HCT116 (cell line): ENCODE measurements at regions not wholly inside any gene's neighbourhood (a gene's known extent, or its start where the extent isn't known, plus 50 kb on each side); places are given as distances from the start of the nearest gene placed in this dataset.

ENCODE experiments used
- ATAC-seq: fragments of 200-7000 bp; cut with Tn5 transposase; 2 replicates; pipeline ENCODE4 v1.9.1; 2020; ENCODE audit warnings: mild to moderate bottlenecking, moderate library complexity
- BruUV-seq: library from RNA; stranded (reverse); fragments of 400-500 nt; replicated peaks from 2 replicates; lab custom pipeline; 2021; lab: Mats Ljungman, UMichigan
- CTCF ChIA-PET: fragments of 300-600 bp; sonication (Branson Sonifier 250); formaldehyde crosslinking; loops from one replicate; lab custom pipeline; 2021; ENCODE audit warnings: antibody characterized with exemption; lab: Charles Lee
- POLR2A ChIA-PET: fragments of 300-600, 350-600 bp; sonication (Branson Sonifier 250); formaldehyde crosslinking; loops from one replicate; lab custom pipeline; 2021; ENCODE audit warnings: antibody characterized with exemption; lab: Charles Lee
- RAD21 ChIA-PET, 2 experiments: fragments of 300-600 bp; sonication (Branson Sonifier 250); formaldehyde crosslinking; loops; one replicate each; lab custom pipeline; 2023; ENCODE audit warnings: low total read pairs in 2 of 2; ENCODE audit not compliant: uncharacterized antibody in 2 of 2, unreplicated experiment in 2 of 2, low non-redundant PET in 1 of 2; lab: Charles Lee
- DNase-seq: peaks from one replicate; pipeline ENCODE4 v3.0.0-alpha.2; 2010; ENCODE audit warnings: low read depth, low spot score
- H2AFZ ChIP-seq: fragments of 200-600 bp; shearing (Covaris generic), sonication (generic); 2 replicates; pipeline ENCODE4 v1.6.1; 2017; ENCODE audit warnings: low read depth, mixed run types, mixed read lengths, antibody characterized with exemption, low read length; ENCODE audit not compliant: poor library complexity, severe bottlenecking
- H3K27ac ChIP-seq: 2 replicates; pipeline ENCODE4 v1.5.1; 2012; ENCODE audit warnings: low read depth, low read length
- H3K27me3 ChIP-seq: fragments of 200-600 bp; sonication (generic); 2 replicates; pipeline ENCODE4 v1.6.1; 2016; ENCODE audit warnings: mixed run types, low read length, mixed read lengths; ENCODE audit not compliant: insufficient read depth
- H3K36me3 ChIP-seq, 2 experiments: fragments of 200-500 bp in 1 of 2; fragments of 200-600 bp in 1 of 2; sonication (Bioruptor generic) in 1 of 2; sonication (generic) in 1 of 2; 2 replicates each; pipeline versions ENCODE4 v1.5.1 to v1.6.1; 2014 to 2016; ENCODE audit warnings: low read length in 2 of 2, inconsistent platforms in 1 of 2, mixed read lengths in 1 of 2, mixed run types in 1 of 2; ENCODE audit not compliant: insufficient read depth in 2 of 2, control insufficient read depth in 1 of 2
- H3K4me1 ChIP-seq, 2 experiments: fragments of 200-600 bp in 1 of 2; sonication (generic) in 1 of 2; 2 replicates each; pipeline versions ENCODE4 v1.5.1 to v1.6.1; 2012 to 2017; ENCODE audit warnings: low read length in 2 of 2, inconsistent platforms in 1 of 2, mild to moderate bottlenecking in 1 of 2, mixed read lengths in 1 of 2, mixed run types in 1 of 2, moderate library complexity in 1 of 2; ENCODE audit not compliant: insufficient read depth in 2 of 2, control insufficient read depth in 1 of 2
- H3K4me2 ChIP-seq: fragments of 200-600 bp; sonication (generic); 2 replicates; pipeline ENCODE4 v1.6.1; 2017; ENCODE audit warnings: mixed run types, low read length, mixed read lengths
- H3K4me3 ChIP-seq, 2 experiments: fragments of 200-600 bp in 1 of 2; sonication (generic) in 1 of 2; replicated peaks in 1 of 2; 2 replicates each; pipeline ENCODE4 v1.5.1; 2011 to 2016; ENCODE audit warnings: low read length in 2 of 2, control low read depth in 1 of 2, low read depth in 1 of 2, mild to moderate bottlenecking in 1 of 2, mixed read lengths in 1 of 2, mixed run types in 1 of 2
- H3K79me2 ChIP-seq: fragments of 200-600 bp; sonication (generic); 2 replicates; pipeline ENCODE4 v1.6.1; 2017; ENCODE audit warnings: mild to moderate bottlenecking, mixed run types, low read length, moderate library complexity, mixed read lengths; ENCODE audit not compliant: insufficient read depth
- H3K9ac ChIP-seq: fragments of 200-600 bp; sonication (generic); 2 replicates; pipeline ENCODE4 v1.6.1; 2016; ENCODE audit warnings: low read length, mixed read lengths
- H3K9me2 ChIP-seq: fragments of 200-600 bp; sonication (generic), shearing (Covaris generic); 2 replicates; pipeline ENCODE4 v1.6.1; 2017; ENCODE audit warnings: mixed run types, mild to moderate bottlenecking, moderate library complexity; ENCODE audit not compliant: insufficient read depth
- H3K9me3 ChIP-seq, 2 experiments: fragments of 200-500 bp in 1 of 2; fragments of 200-600 bp in 1 of 2; sonication (Bioruptor generic) in 1 of 2; sonication (generic) in 1 of 2; 2 replicates each; pipeline ENCODE4 v1.6.1; 2014 to 2017; ENCODE audit warnings: low read length in 2 of 2, mixed read lengths in 2 of 2, inconsistent platforms in 1 of 2, low read depth in 1 of 2, mild to moderate bottlenecking in 1 of 2, mixed run types in 1 of 2, moderate library complexity in 1 of 2; ENCODE audit not compliant: control insufficient read depth in 1 of 2, insufficient read depth in 1 of 2
- H4K20me1 ChIP-seq: fragments of 200-600 bp; sonication (generic), shearing (Covaris generic); 2 replicates; pipeline ENCODE4 v1.6.1; 2017; ENCODE audit warnings: mixed run types, mild to moderate bottlenecking, moderate library complexity; ENCODE audit not compliant: insufficient read depth
- CEBPB ChIP-seq: IDR thresholded peaks from 2 replicates; pipeline ENCODE4 v1.6.1; 2012; ENCODE audit warnings: low read depth
- CTCF ChIP-seq, 3 experiments: fragments of 200-600 bp in 1 of 3; sonication (generic) in 1 of 3; IDR thresholded peaks in 2 of 3; conservative IDR thresholded peaks in 1 of 3; 2 replicates each; pipeline ENCODE4 v1.5.1; 2012 to 2017; ENCODE audit warnings: low read depth in 2 of 3, low read length in 2 of 3, antibody characterized with exemption in 1 of 3, borderline replicate concordance in 1 of 3, control low read depth in 1 of 3, mild to moderate bottlenecking in 1 of 3, mixed read lengths in 1 of 3, mixed run types in 1 of 3, moderate library complexity in 1 of 3; ENCODE audit not compliant: insufficient read depth in 1 of 3
- EGR1 ChIP-seq: IDR thresholded peaks from 2 replicates; pipeline ENCODE4 v1.6.1; 2012; ENCODE audit warnings: low read depth
- EZH2 ChIP-seq: fragments of 200-600 bp; sonication (generic); IDR thresholded peaks from 2 replicates; pipeline ENCODE4 v1.6.1; 2017; ENCODE audit warnings: antibody characterized with exemption, mixed run types
- EZH2phosphoT487 ChIP-seq: fragments of 200-600 bp; IDR thresholded peaks from 2 replicates; pipeline ENCODE4 v1.6.1; 2018; ENCODE audit warnings: antibody characterized with exemption, borderline replicate concordance
- FOSL1 ChIP-seq: IDR thresholded peaks from 2 replicates; pipeline ENCODE4 v1.6.1; 2012; ENCODE audit warnings: low read depth
- JUND ChIP-seq: IDR thresholded peaks from 2 replicates; pipeline ENCODE4 v1.6.1; 2012
- POLR2A ChIP-seq: IDR thresholded peaks from 2 replicates; pipeline ENCODE4 v1.7.0; 2011; ENCODE audit warnings: borderline replicate concordance; ENCODE audit not compliant: insufficient read depth, insufficient read length; ENCODE audit errors: extremely low read depth
- POLR2AphosphoS5 ChIP-seq: IDR thresholded peaks from 2 replicates; pipeline ENCODE4 v1.6.1; 2011; ENCODE audit warnings: mild to moderate bottlenecking, low read depth, low read length, moderate library complexity
- SRF ChIP-seq: IDR thresholded peaks from 2 replicates; pipeline ENCODE4 v1.6.1; 2012; ENCODE audit warnings: low read depth
- YY1 ChIP-seq: IDR thresholded peaks from 2 replicates; pipeline ENCODE4 v1.6.1; 2011; ENCODE audit warnings: low read length, low read depth, moderate library complexity, mild to moderate bottlenecking; ENCODE audit not compliant: insufficient replicate concordance; ENCODE audit errors: extremely low read depth
- ZBTB33 ChIP-seq: IDR thresholded peaks from 2 replicates; pipeline ENCODE4 v1.6.1; 2011; ENCODE audit warnings: mild to moderate bottlenecking, low read length, moderate library complexity; ENCODE audit not compliant: insufficient replicate concordance; ENCODE audit errors: extremely low read depth
- ZFX ChIP-seq: fragments of 450-650 bp; IDR thresholded peaks from 2 replicates; pipeline ENCODE4 v1.6.1; 2017
- ZNF274 ChIP-seq: fragments of 200-500 bp; sonication (Bioruptor generic); IDR thresholded peaks from 2 replicates; pipeline ENCODE4 v1.6.1; 2014; ENCODE audit warnings: mild to moderate bottlenecking, low read depth, low read length, inconsistent platforms
- intact Hi-C: fragments of 100-400 bp; cut with micrococcal nuclease; formaldehyde crosslinking; loops from 2 replicates; pipeline ENCODE4 v1.10.0; 2022

- no peak for TF ChIP-seq ZBTB33
- TF ChIP-seq ZNF274, result no peak
- no peak for TF ChIP-seq EZH2phosphoT487
- TF ChIP-seq YY1, result no peak
Observed at GRCh38 chr18:24917767-24918166, 434.2 kb downstream of the ZNF521 start (continued).

GRCh38 chr18:24918257-24918656 lies 433.7 kb downstream of the ZNF521 start:
- no peak for TF ChIP-seq FOSL1
- TF ChIP-seq EGR1, result no peak
- TF ChIP-seq JUND, result no peak
- no peak for TF ChIP-seq ZFX
- no peak for TF ChIP-seq POLR2AphosphoS5
- TF ChIP-seq EZH2, result no peak
- no peak for TF ChIP-seq POLR2A
- no peak for TF ChIP-seq CTCF (IDR thresholded peaks at IDR 0.05 in 2 of 3, conservative IDR thresholded peaks at IDR 0.05 in 1 of 3; ENCODE audit: borderline replicate concordance in 1 of 3, insufficient read depth in 1 of 3, low read depth in 2 of 3, low read length in 2 of 3)
- no peak for TF ChIP-seq SRF
- TF ChIP-seq CEBPB, result no peak
- H2AFZ ChIP-seq, result no peak overlapping the region
- RAD21 ChIA-PET, result no interaction called here
- no TSS peak for BruUV-seq
- no peak for ATAC-seq
- H3K9me2 ChIP-seq, result no peaks in the 10 kb centered on the region
- H3K27ac ChIP-seq, result no peak overlapping the region
- no peak overlapping the region for H3K4me3 ChIP-seq
- no peak for DNase-seq
- CTCF ChIA-PET, result no interaction called here
- no peak overlapping the region for H3K4me2 ChIP-seq
- no peaks in the 10 kb centered on the region for H3K4me1 ChIP-seq
- no peaks in the 10 kb centered on the region for H4K20me1 ChIP-seq
- H3K9me3 ChIP-seq, result no peaks in the 10 kb centered on the region
- H3K27me3 ChIP-seq, result 0 out of 2 replicates have a peak, but pooled peaks cover 13% of the 10 kb centered on the region
- POLR2A ChIA-PET, result no interaction called here
- H3K36me3 ChIP-seq, result no peaks in the 10 kb centered on the region
- no peaks in the 10 kb centered on the region for H3K79me2 ChIP-seq
- intact Hi-C loops, result no loop called here
- no peak overlapping the region for H3K9ac ChIP-seq
